ENCODE measurements at regions not wholly inside any gene's neighbourhood (a gene's known extent, or its start where the extent isn't known, plus 50 kb on each side); places are given as distances from the start of the nearest gene placed in this dataset.
A peak's percentile ranks its signal among the peaks of the same experiment; 100 is the strongest.
"Not testable (repeated sequence)": the region's sequence is repeated elsewhere in the genome, so short reads cannot be mapped to it uniquely, and the experiment has no call there.

GRCh38 chr12:58420503-58420902, 479.1 kb downstream of the ATP23 start:
- no peaks in the 10 kb centered on the region for H3K27me3 ChIP-seq (ENCODE audit: control insufficient read depth, insufficient read depth, low read length)
- CTCF ChIA-PET: interaction anchor here (0.6 to 1.4 kb wide), 3 partner anchors 108 to 730 kb away, joined by 3 read pairs; no protein-coding TSS in a partner anchor
- POLR2A ChIA-PET: interaction anchor here (0.6 kb wide), 1 partner anchor 72 kb away, joined by 3 read pairs; no protein-coding TSS in a partner anchor
- H3K36me3 ChIP-seq (ENCODE audit: control insufficient read depth, insufficient read depth, low read length): no peaks in the 10 kb centered on the region
- no peak overlapping the region for H3K4me3 ChIP-seq (ENCODE audit: low read depth, low read length)
- TF ChIP-seq CTCF (IDR thresholded peaks at IDR 0.05; ENCODE audit: insufficient read depth, low read depth, low read length): no peak
- DNase-seq (ENCODE audit: low read depth): peak; percentile 90

GRCh38 chr12:58421990-58422389, 480.6 kb downstream of the ATP23 start:
- no peak for DNase-seq (ENCODE audit: low read depth)
- no peak for TF ChIP-seq CTCF (IDR thresholded peaks at IDR 0.05; ENCODE audit: insufficient read depth, low read depth, low read length)
- H3K4me3 ChIP-seq (ENCODE audit: low read depth, low read length): no peak overlapping the region
- H3K36me3 ChIP-seq (ENCODE audit: control insufficient read depth, insufficient read depth, low read length): no peaks in the 10 kb centered on the region
- ChIA-PET POLR2A (no interaction called here), CTCF (interaction anchor here (0.8 kb wide), 1 partner anchor 108 kb away, joined by 3 read pairs; no protein-coding TSS in a partner anchor)
- H3K27me3 ChIP-seq (ENCODE audit: control insufficient read depth, insufficient read depth, low read length): no peaks in the 10 kb centered on the region

- no peak overlapping the region for H3K4me3 ChIP-seq (ENCODE audit: low read depth, low read length)
- no peaks in the 10 kb centered on the region for H3K27me3 ChIP-seq (ENCODE audit: control insufficient read depth, insufficient read depth, low read length)
- no peak for DNase-seq (ENCODE audit: low read depth)
- POLR2A ChIA-PET: interaction anchor here (0.5 to 0.6 kb wide), 3 partner anchors 28 to 660 kb away, joined by 3 to 10 read pairs (median 4); no protein-coding TSS in a partner anchor
- no peak for TF ChIP-seq CTCF (IDR thresholded peaks at IDR 0.05; ENCODE audit: insufficient read depth, low read depth, low read length)
- CTCF ChIA-PET: interaction anchor here (1.0 to 2.3 kb wide), 4 partner anchors 8 to 104 kb away, joined by 3 to 8 read pairs (median 4); no protein-coding TSS in a partner anchor
- no peaks in the 10 kb centered on the region for H3K36me3 ChIP-seq (ENCODE audit: control insufficient read depth, insufficient read depth, low read length)
Observed at GRCh38 chr12:58424735-58425392, 483.5 kb downstream of the ATP23 start.

- CTCF ChIA-PET: interaction anchor here (1.0 to 2.3 kb wide), 8 partner anchors 9 to 442 kb away, joined by 3 to 8 read pairs (median 4); no protein-coding TSS in a partner anchor
- H3K27me3 ChIP-seq (ENCODE audit: control insufficient read depth, insufficient read depth, low read length): no peaks in the 10 kb centered on the region
- no peak for TF ChIP-seq CTCF (IDR thresholded peaks at IDR 0.05; ENCODE audit: insufficient read depth, low read depth, low read length)
- POLR2A ChIA-PET: interaction anchor here (0.5 to 0.9 kb wide), 5 partner anchors 27 to 659 kb away, joined by 3 to 22 read pairs (median 4); no protein-coding TSS in a partner anchor
- peak; percentile 89 for DNase-seq (ENCODE audit: low read depth)
- no peak overlapping the region for H3K4me3 ChIP-seq (ENCODE audit: low read depth, low read length)
- no peaks in the 10 kb centered on the region for H3K36me3 ChIP-seq (ENCODE audit: control insufficient read depth, insufficient read depth, low read length)
Observed at GRCh38 chr12:58425481-58426392, 484.4 kb downstream of the ATP23 start.

GRCh38 chr12:58426437-58426836, 485.1 kb downstream of the ATP23 start:
- CTCF ChIA-PET: interaction anchor here (1.1 to 2.3 kb wide), 6 partner anchors 9 to 443 kb away, joined by 3 to 8 read pairs (median 3); no protein-coding TSS in a partner anchor
- H3K27me3 ChIP-seq (ENCODE audit: control insufficient read depth, insufficient read depth, low read length); DNase-seq (ENCODE audit: low read depth); H3K36me3 ChIP-seq (ENCODE audit: control insufficient read depth, insufficient read depth, low read length); H3K4me3 ChIP-seq (ENCODE audit: low read depth, low read length): not testable (repeated sequence)
- POLR2A ChIA-PET: interaction anchor here (0.9 kb wide), 1 partner anchor 614 kb away, joined by 22 read pairs; no protein-coding TSS in a partner anchor
